HEK293 (cell line): ENCODE measurements at regions not wholly inside any gene's neighbourhood (a gene's known extent, or its start where the extent isn't known, plus 50 kb on each side); places are given as distances from the start of the nearest gene placed in this dataset.
"Not testable (repeated sequence)": the region's sequence is repeated elsewhere in the genome, so short reads cannot be mapped to it uniquely, and the experiment has no call there.

Experiments
- CTCF ChIA-PET: fragments of 350-600 bp; formaldehyde crosslinking; extraction: SDS; loops from one replicate; lab custom pipeline; 2021; ENCODE audit warnings: antibody characterized with exemption; lab: Yijun Ruan, JAX
- POLR2A ChIA-PET: fragments of 300-600 bp; formaldehyde crosslinking; extraction: SDS; loops from one replicate; lab custom pipeline; 2020; ENCODE audit warnings: antibody characterized with exemption, inconsistent platforms; lab: Yijun Ruan, JAX
- H3K27ac ChIP-seq: fragments of 200-500 bp; sonication (Bioruptor generic); 2 replicates; pipeline ENCODE4 v1.5.1; 2014; ENCODE audit warnings: low read depth, low read length, control low read depth, inconsistent platforms; ENCODE audit errors: extremely low read depth
- H3K36me3 ChIP-seq, 2 experiments: fragments of 200-500 bp in 1 of 2; sonication (Bioruptor generic) in 1 of 2; 1 replicate in 1 of 2; 2 replicates in 1 of 2; pipeline ENCODE4 v1.5.1; 2014 to 2017; ENCODE audit warnings: inconsistent platforms in 2 of 2, low read length in 2 of 2; ENCODE audit not compliant: control insufficient read depth in 2 of 2, insufficient read depth in 1 of 2
- H3K4me1 ChIP-seq: fragments of 200-500 bp; sonication (Bioruptor generic); 2 replicates; pipeline ENCODE4 v1.5.1; 2014; ENCODE audit warnings: mild to moderate bottlenecking, low read length, inconsistent platforms; ENCODE audit not compliant: control insufficient read depth, insufficient read depth
- H3K4me3 ChIP-seq: 2 replicates; pipeline ENCODE4 v1.5.1; 2011; ENCODE audit warnings: low read depth, mild to moderate bottlenecking, control low read depth, low read length, moderate library complexity
- H3K9me3 ChIP-seq: fragments of 200-500 bp; sonication (Bioruptor generic); 2 replicates; pipeline ENCODE4 v1.5.1; 2014; ENCODE audit warnings: low read depth, low read length, inconsistent platforms; ENCODE audit not compliant: control insufficient read depth, insufficient read depth
- GLI2 ChIP-seq: fragments of 450-650 bp; formaldehyde crosslinking; IDR thresholded peaks from 2 replicates; pipeline ENCODE4; 2017; ENCODE audit warnings: missing biosample characterization, missing genetic modification characterization, low read depth, borderline replicate concordance
- GLIS1 ChIP-seq: fragments of 450-650 bp; formaldehyde crosslinking; IDR thresholded peaks from 2 replicates; pipeline ENCODE4 v1.5.1; 2016; ENCODE audit warnings: missing biosample characterization, missing genetic modification characterization
- KLF10 ChIP-seq: fragments of 450-650 bp; IDR thresholded peaks from 2 replicates; pipeline ENCODE4 v1.5.1; 2018; ENCODE audit warnings: missing biosample characterization, mild to moderate bottlenecking, missing genetic modification characterization
- SALL2 ChIP-seq: fragments of 450-650 bp; formaldehyde crosslinking; IDR thresholded peaks from 2 replicates; pipeline ENCODE4 v1.5.0; 2017; ENCODE audit warnings: missing biosample characterization, mild to moderate bottlenecking, missing genetic modification characterization, borderline replicate concordance
- ZBTB21 ChIP-seq: fragments of 450-650 bp; formaldehyde crosslinking; IDR thresholded peaks from 2 replicates; pipeline ENCODE4 v1.5.1; 2017; ENCODE audit warnings: missing biosample characterization, missing genetic modification characterization
- ZBTB44 ChIP-seq: fragments of 450-650 bp; IDR thresholded peaks from 2 replicates; pipeline ENCODE4 v1.5.1; 2018; ENCODE audit warnings: missing biosample characterization, mild to moderate bottlenecking, missing genetic modification characterization
- ZBTB8A ChIP-seq: fragments of 450-650 bp; formaldehyde crosslinking; IDR thresholded peaks from 2 replicates; pipeline ENCODE4 v1.5.1; 2016; ENCODE audit warnings: missing biosample characterization, missing genetic modification characterization
- ZFP69B ChIP-seq: fragments of 450-650 bp; formaldehyde crosslinking; IDR thresholded peaks from 2 replicates; pipeline ENCODE4 v1.5.1; 2016; ENCODE audit warnings: missing biosample characterization, missing genetic modification characterization
- ZNF155 ChIP-seq: fragments of 450-650 bp; formaldehyde crosslinking; IDR thresholded peaks from 2 replicates; pipeline ENCODE4 v1.5.1; 2016; ENCODE audit warnings: missing biosample characterization, missing genetic modification characterization
- ZNF214 ChIP-seq: fragments of 450-650 bp; formaldehyde crosslinking; IDR thresholded peaks from 2 replicates; pipeline ENCODE4 v1.5.1; 2017; ENCODE audit warnings: missing biosample characterization, mild to moderate bottlenecking, missing genetic modification characterization, borderline replicate concordance
- ZNF394 ChIP-seq: fragments of 450-650 bp; formaldehyde crosslinking; IDR thresholded peaks from 2 replicates; pipeline ENCODE4 v1.5.1; 2016; ENCODE audit warnings: missing biosample characterization, missing genetic modification characterization, mild to moderate bottlenecking, moderate library complexity, borderline replicate concordance
- ZNF398 ChIP-seq: fragments of 450-650 bp; formaldehyde crosslinking; IDR thresholded peaks from 2 replicates; pipeline ENCODE4 v1.5.1; 2017; ENCODE audit warnings: missing biosample characterization, missing genetic modification characterization
- ZNF473 ChIP-seq: fragments of 450-650 bp; formaldehyde crosslinking; IDR thresholded peaks from 2 replicates; pipeline ENCODE4 v1.5.1; 2017; ENCODE audit warnings: missing biosample characterization, missing genetic modification characterization
- ZNF513 ChIP-seq: fragments of 450-650 bp; IDR thresholded peaks from 2 replicates; pipeline ENCODE4 v1.5.1; 2018; ENCODE audit warnings: missing biosample characterization, missing genetic modification characterization
- ZNF548 ChIP-seq: fragments of 450-650 bp; formaldehyde crosslinking; IDR thresholded peaks from 2 replicates; pipeline ENCODE4 v1.5.1; 2016; ENCODE audit warnings: missing biosample characterization, missing genetic modification characterization
- ZNF555 ChIP-seq: fragments of 450-650 bp; formaldehyde crosslinking; conservative IDR thresholded peaks from 2 replicates; pipeline ENCODE4 v1.5.1; 2017; ENCODE audit warnings: missing biosample characterization, mild to moderate bottlenecking, missing genetic modification characterization, inconsistent platforms
- ZNF571 ChIP-seq: fragments of 450-650 bp; formaldehyde crosslinking; IDR thresholded peaks from 2 replicates; pipeline ENCODE4 v1.5.0; 2017; ENCODE audit warnings: missing biosample characterization, missing genetic modification characterization
- ZNF623 ChIP-seq: fragments of 450-650 bp; formaldehyde crosslinking; IDR thresholded peaks from 2 replicates; pipeline ENCODE4 v1.5.1; 2016; ENCODE audit warnings: missing biosample characterization, missing genetic modification characterization
- ZNF624 ChIP-seq: fragments of 450-650 bp; formaldehyde crosslinking; IDR thresholded peaks from 2 replicates; pipeline ENCODE4 v1.5.1; 2017; ENCODE audit warnings: missing biosample characterization, missing genetic modification characterization
- ZNF654 ChIP-seq: fragments of 450-650 bp; formaldehyde crosslinking; IDR thresholded peaks from 2 replicates; pipeline ENCODE4 v1.5.1; 2016; ENCODE audit warnings: low read depth, missing biosample characterization, missing genetic modification characterization
- ZNF768 ChIP-seq: fragments of 450-650 bp; formaldehyde crosslinking; IDR thresholded peaks from 2 replicates; pipeline ENCODE4 v1.5.1; 2018; ENCODE audit warnings: missing biosample characterization, mild to moderate bottlenecking, missing genetic modification characterization
- ZNF837 ChIP-seq: fragments of 450-650 bp; formaldehyde crosslinking; IDR thresholded peaks from 2 replicates; pipeline ENCODE4 v1.5.1; 2016; ENCODE audit warnings: missing biosample characterization, missing genetic modification characterization

- TF ChIP-seq ZNF394 (tag by site-specific recombination) (no peak), SALL2 (tag by site-specific recombination) (no peak)
Observed at GRCh38 chr12:102316723-102317122, 119.1 kb upstream of the PMCH start (continued).

GRCh38 chr12:102314821-102315220 lies 117.2 kb upstream of the PMCH start:
- ChIA-PET CTCF (interaction anchor here (0.6 to 1.1 kb wide), 2 partner anchors 170 to 182 kb away, joined by 3 read pairs; no protein-coding TSS in a partner anchor), POLR2A (no interaction called here)

GRCh38 chr12:102313116-102313971 lies 115.7 kb upstream of the PMCH start:
- CTCF ChIA-PET, H3K36me3 ChIP-seq, H3K27ac ChIP-seq, H3K4me3 ChIP-seq, H3K9me3 ChIP-seq, POLR2A ChIA-PET, H3K4me1 ChIP-seq: not testable (repeated sequence)

More at GRCh38 chr12:102314821-102315220, 117.2 kb upstream of the PMCH start:
- Histone ChIP-seq H3K27ac (no peak overlapping the region), H3K36me3 (no peaks in the 10 kb centered on the region), H3K9me3 (no peaks in the 10 kb centered on the region), H3K4me3 (no peak overlapping the region), H3K4me1 (no peaks in the 10 kb centered on the region)
- TF ChIP-seq ZNF623 (tag by site-specific recombination) = no peak
- no peak for TF ChIP-seq KLF10
- TF ChIP-seq ZNF398 (tag by site-specific recombination) = no peak
- no peak for TF ChIP-seq ZNF837 (tag by site-specific recombination)
- no peak for TF ChIP-seq ZNF768 (tag by site-specific recombination)
- TF ChIP-seq ZNF473 (tag by site-specific recombination) = no peak
- no peak for TF ChIP-seq ZFP69B (tag by site-specific recombination)
- TF ChIP-seq ZNF155 (tag by site-specific recombination) = no peak
- no peak for TF ChIP-seq ZNF654 (tag by site-specific recombination)
- no peak for TF ChIP-seq ZNF555 (tag by site-specific recombination)
- no peak for TF ChIP-seq ZNF624 (tag by site-specific recombination)
- TF ChIP-seq ZNF548 (tag by site-specific recombination) = no peak
- no peak for TF ChIP-seq ZBTB21 (tag by site-specific recombination)
- TF ChIP-seq ZNF571 (tag by site-specific recombination) = no peak
- no peak for TF ChIP-seq ZBTB8A (tag by site-specific recombination)
- TF ChIP-seq ZNF214 (tag by site-specific recombination) = no peak
- TF ChIP-seq ZNF513 = no peak
- TF ChIP-seq GLIS1 (tag by site-specific recombination) = no peak
- no peak for TF ChIP-seq GLI2 (tag by site-specific recombination)
- no peak for TF ChIP-seq ZBTB44 (tag by site-specific recombination)
